Tongue (tissue), 1 donor: ENCODE measurements at regions not wholly inside any gene's neighbourhood (a gene's known extent, or its start where the extent isn't known, plus 50 kb on each side); places are given as distances from the start of the nearest gene placed in this dataset.

Source experiments
- DNase-seq: peaks from one replicate; pipeline ENCODE4 v3.0.0-alpha.2; 2015

DNA sequence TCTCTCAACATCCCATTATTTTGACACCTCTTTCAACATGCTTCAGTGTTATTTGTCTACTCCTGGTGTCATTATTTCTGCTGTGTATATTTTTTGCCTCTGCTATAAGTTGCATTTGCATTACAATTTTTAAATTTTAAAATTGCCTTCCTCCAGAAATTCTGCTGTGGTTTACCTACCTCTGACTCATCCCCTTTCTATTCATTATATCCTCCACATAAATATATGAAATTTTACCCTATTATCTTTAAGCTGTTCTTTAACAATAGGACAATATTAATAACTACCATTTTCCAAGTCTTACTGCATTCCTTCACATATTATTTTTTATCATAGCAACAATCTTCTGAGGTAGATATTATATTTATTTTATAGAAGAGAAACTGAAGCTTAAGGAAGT is 178.1 kb upstream of the NRIP1 start:
- DNase-seq, result no peak

DNA sequence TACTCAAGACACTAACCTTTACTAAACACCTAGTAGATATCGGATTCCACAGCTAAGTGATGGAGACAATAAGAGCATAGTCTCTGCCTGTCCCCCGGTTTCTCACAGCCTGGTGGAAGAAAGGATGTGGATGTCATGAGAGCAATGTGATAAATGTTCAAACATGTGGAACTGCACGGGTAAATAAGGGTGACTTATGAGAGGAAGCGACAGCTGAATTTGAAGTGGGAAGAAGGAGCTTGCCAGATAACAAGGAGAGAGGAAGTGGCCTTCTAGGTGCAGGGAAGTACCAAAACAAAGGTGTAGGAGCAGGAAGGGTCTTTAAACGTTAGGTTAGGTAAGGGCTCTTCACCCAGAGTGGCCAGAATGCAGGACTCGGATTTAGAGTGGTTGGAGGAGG is 178.6 kb upstream of the NRIP1 start:
- no peak for DNase-seq

DNA sequence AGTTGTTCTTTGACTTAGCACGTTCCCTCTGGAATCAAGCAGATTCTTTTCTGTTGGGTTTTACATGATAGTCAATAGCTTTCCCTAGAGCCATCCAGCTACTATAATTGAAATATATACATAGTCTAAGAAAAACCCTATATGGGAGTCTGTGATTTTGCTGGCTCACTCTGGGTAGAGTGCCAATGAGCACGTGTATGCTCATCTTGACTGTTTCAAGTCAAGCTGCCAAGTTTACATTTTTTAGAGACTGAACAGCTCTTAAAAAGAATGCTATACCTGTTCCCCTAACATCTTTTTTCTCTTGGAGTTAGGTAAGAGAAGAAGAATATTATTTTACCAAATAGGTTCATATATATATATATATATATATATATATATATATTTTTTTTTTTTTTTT is 182.8 kb upstream of the NRIP1 start:
- no peak for DNase-seq

DNA sequence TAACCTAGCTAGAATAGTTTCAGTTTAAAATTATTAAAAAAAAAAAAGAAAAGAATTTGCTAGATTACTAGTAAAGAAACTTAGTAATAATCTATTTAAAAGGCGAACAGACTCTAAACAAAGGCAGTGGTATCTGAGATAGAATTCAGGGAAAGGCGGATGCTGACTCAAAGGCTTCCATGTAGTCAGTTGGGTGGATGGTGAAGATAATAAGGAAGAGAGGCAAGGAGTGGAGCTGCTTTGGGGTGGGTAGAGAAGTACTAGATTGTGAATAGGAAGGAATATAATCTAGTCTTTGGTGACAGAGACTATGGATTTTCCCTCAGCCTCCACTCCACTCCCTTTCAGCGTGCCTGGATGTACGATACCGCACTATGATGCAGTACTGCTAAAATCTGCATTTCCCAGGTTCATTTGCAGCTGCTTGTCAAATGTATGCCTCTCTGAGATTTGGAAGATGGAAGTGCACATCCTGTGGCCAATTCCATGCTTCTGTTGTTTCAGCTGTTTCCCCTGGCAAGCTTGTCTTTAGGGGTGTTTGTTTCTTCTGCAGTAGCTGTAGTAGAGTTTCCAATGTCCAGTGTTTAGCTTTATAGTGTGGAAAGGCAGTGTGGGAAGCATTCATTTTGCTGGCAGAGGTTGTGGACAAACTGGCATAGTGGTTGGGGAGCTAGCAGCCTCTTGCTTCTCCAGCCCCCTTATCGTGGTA is 184.6 kb upstream of the NRIP1 start:
- DNase-seq, result peak; percentile 85

DNA sequence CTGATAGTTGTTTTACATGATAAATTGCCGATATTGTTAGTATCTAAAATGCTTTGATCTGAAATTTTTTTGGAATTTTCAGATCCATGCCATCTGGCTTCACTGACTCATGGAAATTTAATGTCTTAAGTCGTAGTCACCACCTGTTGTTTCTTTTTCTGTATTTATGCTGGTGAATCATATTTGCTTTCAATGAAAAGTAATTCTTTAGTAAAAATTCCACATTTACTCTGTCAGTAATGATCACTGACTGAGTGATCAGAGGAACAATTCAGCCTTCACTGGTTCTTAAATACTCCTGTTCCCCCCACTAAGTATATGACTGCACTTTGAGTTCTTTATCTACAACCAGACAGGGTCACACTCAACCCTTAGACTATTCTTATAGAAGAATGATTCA is 185.6 kb upstream of the NRIP1 start:
- no peak for DNase-seq

- no peak for DNase-seq
These were observed 187.6 kb upstream of the NRIP1 start for GRCh38 chr21:15252431-15252830.

DNA sequence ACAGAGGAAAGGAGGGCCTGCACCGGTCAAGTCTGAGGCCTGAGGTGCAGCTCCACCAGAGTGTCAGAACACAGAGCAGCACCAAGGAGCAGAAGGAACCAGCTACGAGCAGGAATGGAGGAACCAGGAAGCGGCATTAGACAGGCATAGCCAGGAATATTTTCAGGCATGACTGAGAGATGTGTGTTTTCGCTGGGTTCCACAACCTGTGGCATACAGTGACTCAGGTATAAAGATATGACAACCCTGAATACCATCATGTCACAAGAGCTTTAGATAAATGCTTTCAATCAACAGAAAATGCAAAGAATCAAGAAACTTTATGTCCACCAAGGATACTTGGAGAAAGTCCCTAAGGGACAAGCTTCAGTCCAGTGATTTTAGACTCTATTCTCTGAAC is 189.3 kb upstream of the NRIP1 start:
- no peak for DNase-seq

GRCh38 chr21:15255261-15255660 is 190.5 kb upstream of the NRIP1 start:
- DNase-seq, result no peak

DNA sequence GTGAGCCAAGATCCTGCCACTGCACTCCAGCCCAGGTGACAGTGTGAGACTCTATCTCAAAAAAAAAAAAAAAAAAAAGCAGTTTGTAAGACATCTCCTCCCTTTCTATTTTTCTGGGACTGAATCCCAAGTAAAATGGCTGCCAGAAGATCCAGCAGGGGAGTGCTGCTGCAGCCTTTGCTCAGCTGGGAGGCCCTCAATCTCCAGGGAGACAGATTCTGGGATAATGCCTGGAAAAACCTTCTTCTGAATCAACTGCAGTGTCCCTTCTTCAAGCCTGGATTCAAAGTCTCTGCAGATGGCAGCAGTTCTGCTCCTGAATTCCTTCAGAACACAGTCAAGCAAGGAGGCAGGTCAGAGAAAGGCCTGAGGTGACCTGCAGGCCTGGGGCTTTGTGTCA is 191.0 kb upstream of the NRIP1 start:
- DNase-seq, result no peak

- DNase-seq, result no peak
These were observed 192.2 kb upstream of the NRIP1 start for GRCh38 chr21:15256996-15257395.

DNA sequence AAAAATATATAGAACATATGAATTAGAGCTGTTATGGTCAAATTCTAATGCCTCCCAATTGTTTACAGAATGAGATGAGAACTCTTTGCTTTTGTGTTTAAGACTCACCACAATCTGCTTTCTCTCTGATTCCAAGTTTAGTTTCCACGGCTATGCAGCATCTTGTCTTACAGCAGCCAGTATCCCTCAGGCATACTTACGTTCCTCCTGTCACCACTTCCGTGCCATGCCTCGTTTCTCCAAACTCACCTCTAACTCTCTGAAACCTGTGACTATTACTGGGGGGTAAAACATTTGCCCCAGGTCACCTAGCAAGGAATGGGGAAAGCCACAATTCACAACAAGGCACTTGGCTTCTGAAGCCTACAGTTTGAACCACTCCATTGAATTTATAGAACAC is 192.8 kb upstream of the NRIP1 start:
- no peak for DNase-seq

DNA sequence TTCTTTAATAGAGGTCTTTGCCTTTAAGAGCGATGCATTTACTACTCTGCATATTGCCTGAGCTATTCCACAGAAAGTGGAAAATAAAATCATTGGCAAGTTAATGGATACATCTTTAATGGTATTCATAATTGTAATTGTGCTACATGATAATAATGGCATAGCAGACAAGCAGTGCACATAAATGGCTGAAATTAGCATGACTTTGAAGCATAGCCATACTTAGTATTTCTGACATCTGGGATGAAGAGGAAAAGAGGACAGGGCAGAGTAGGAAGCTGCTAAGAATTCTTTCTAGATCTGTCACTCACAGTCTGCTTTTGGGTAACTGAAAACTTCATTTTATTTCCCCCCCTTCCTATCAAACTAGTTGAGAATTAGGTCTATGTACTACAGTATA is 195.0 kb upstream of the NRIP1 start:
- no peak for DNase-seq

DNA sequence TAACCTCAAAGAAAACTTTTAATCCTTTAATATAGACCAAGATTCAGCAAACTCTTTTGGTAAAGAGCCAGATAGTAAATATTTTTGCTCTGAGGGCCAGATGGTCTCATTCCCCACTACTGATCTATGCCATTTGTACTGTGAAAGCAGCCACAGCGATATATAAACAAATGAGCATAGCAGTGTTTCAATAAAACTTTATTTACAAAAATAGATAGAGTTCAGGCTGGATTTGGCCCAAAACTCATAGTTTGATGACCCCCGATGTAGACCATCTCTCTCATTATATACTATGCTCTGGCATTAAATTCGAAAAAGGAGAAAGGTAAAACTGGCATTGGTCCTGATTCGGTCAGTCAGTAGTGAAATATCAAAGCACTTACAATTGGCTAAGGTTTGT is 195.8 kb upstream of the NRIP1 start:
- DNase-seq, result no peak

GRCh38 chr21:15264084-15264665 is 199.4 kb upstream of the NRIP1 start:
- no peak for DNase-seq

DNA sequence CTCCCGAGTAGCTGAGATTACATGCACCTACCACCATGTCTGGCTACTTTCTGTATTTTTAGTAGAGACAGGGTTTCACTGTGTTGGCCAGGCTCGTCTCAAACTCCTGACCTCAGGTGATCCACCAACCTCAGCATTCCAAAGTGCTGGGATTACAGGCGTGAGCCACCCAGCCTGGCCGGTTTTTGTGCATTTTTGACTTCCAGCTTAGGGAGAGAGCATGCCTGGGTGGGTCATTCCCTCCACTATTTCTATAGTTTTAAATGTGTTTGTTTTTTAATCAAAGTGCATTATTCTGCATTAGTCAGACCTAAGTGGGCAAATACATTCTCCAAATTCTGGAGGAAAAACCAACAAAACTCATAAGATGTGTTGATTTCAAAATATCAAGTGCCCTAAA is 207.4 kb upstream of the NRIP1 start:
- DNase-seq, result no peak

DNA sequence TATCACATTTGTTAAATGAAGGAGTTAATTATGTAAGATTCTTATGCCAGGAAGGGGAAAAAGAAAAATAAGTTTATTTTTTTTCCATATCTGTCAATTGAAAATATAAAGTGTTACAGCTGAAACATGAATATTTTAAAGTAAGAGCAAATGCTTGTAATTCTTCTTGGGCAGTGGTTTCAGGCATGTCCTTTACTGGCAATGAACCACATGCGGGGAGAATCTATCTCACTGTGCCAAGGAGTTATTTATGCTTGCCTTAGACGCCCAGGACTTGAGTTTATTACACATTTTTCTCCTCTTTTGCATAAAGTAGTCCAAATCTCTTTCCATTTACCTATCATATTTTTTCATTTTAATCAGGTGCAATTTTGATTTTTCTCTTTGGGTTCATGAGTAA is 207.8 kb upstream of the NRIP1 start:
- DNase-seq, result no peak

- no peak for DNase-seq
These were observed 208.4 kb upstream of the NRIP1 start for GRCh38 chr21:15273244-15273643.

DNA sequence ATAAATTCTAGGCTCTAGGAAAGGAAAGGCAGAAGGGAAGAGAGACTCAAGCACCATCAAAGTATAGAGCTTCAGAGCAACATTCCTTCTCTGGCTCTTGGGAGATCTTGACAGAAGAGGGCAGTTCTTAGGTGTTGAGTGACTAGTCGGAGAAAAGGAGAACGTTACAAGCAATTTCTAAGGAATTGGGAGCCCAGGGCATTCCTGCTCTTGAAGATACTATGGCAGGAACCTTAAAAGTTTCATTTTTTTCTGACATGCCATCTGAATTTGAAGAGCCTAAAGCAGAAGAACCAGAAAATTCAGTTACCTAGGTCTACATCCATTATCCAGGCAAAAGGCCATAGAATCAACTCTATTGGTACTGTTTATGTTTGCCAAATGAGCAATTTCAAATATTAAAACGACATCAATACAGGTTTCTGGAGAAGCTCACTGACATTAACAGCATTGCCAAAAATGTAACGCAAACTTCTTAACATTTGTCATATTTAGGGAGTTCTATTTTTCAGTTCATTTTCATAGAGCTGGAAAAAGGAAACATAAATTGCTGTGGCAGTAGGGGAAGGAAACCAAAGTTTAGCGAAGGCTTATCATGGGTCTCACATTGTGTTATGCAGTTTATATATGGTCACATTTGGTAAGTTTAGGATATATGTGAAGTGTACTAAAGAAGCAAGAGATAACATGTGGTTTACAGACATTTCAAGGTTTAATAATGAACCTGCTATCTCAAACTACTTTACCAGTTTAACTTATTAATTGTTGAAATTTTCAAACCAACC is 210.1 kb upstream of the NRIP1 start:
- DNase-seq, result no peak

DNA sequence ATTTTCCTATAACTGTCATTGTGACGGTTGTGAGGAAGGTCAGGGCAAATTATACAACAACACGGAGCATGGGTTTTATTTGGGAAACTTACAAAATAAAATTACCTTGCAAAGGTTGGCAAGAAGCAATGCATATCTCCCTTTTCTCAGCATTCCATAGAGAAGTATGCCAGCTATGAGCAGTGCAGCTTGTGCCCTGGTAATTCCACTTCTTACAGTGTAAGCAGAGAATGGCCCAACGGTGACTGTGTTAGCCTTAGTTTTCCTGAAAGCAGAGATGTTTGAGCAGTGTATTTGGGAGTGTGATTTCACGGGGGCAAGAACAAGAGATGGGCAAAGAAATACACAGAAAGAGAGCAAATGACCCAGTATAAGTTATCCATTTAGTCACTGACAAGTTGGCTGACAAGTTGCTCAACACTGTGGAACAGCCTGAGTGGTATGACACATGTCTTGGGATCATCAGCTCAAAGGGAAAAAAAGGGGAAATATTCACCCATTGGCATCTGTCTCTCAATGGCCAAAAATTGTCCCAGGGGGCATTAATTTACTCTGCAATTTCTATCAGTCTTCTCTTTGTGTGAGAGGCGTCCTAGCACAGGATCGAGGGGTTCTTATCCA is 210.9 kb upstream of the NRIP1 start:
- DNase-seq, result no peak

- no peak for DNase-seq
These were observed 211.4 kb upstream of the NRIP1 start for GRCh38 chr21:15276243-15276642.

DNA sequence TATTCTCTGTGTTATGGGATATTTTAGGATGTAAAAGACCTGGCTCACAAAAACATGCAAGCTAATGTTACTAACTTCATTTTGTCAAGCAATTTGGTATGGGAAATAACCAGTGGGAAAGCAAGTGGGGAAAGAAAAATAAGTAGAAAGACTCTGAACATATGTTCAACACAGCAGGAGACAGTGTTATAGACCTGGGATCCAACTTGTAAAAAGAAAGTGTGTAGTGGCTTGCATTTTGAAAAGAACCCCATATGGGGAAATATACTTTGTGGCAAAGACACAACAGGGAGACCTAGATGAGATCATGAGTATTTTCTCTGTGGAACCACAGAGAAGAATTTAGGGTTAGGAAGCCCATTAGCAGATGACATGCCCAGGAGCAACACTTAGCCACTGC is 212.7 kb upstream of the NRIP1 start:
- no peak for DNase-seq

GRCh38 chr21:15278279-15278678 is 213.5 kb upstream of the NRIP1 start:
- no peak for DNase-seq

DNA sequence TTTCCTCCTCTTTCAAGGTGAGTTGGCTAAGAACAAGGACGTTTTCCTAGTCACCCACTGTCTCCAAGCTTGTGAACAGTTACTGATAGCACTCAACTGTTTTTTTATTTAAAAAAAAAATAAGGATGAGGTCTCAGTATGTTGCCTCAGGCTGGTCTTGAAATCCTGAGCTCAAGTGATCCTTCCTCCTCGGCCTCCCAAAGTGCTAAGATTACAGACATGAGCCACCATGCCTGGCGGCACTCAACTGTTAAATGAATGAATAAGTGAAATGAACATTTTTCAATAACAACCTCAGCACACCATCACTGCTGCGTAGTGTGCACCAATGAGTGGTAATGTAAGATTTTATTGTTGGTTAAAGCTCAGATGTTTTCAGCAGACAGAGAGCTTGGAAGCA is 214.1 kb upstream of the NRIP1 start:
- no peak for DNase-seq
